AG04450 (cell line): ENCODE measurements at regions not wholly inside any gene's neighbourhood (a gene's known extent, or its start where the extent isn't known, plus 50 kb on each side); places are given as distances from the start of the nearest gene placed in this dataset.

ENCODE experiments used
- CTCF ChIA-PET: fragments of 300-600, 350-600 bp; formaldehyde crosslinking; extraction: SDS; loops from one replicate; lab custom pipeline; 2022; ENCODE audit warnings: antibody characterized with exemption, inconsistent platforms; lab: Charles Lee
- POLR2A ChIA-PET: fragments of 350-600 bp; formaldehyde crosslinking; extraction: SDS; loops from one replicate; lab custom pipeline; 2021; ENCODE audit warnings: antibody characterized with exemption, inconsistent platforms; lab: Yijun Ruan, JAX
- DNase-seq: peaks from one replicate; pipeline ENCODE4 v3.0.0-alpha.2; 2011; ENCODE audit warnings: low read depth, low spot score
- H3K27ac ChIP-seq: one replicate; pipeline ENCODE4 v1.5.1; 2012; ENCODE audit warnings: low read depth, low read length, control low read depth
- H3K27me3 ChIP-seq: one replicate; pipeline ENCODE4 v1.6.0; 2012; ENCODE audit warnings: low read length; ENCODE audit not compliant: control insufficient read depth, insufficient read depth
- H3K4me3 ChIP-seq: 2 replicates; pipeline ENCODE4 v1.5.1; 2011; ENCODE audit warnings: mild to moderate bottlenecking, low read depth, low read length, control low read depth
- H3K9me3 ChIP-seq: 2 replicates; pipeline ENCODE4 v1.5.1; 2012; ENCODE audit warnings: low read length; ENCODE audit not compliant: control insufficient read depth, insufficient read depth
- CTCF ChIP-seq: IDR thresholded peaks from 2 replicates; pipeline ENCODE4 v1.5.1; 2011; ENCODE audit warnings: low read depth, low read length, control low read depth, inconsistent platforms

- H3K27ac ChIP-seq: no peak overlapping the region
- ChIA-PET CTCF (interaction anchor here (0.6 kb wide), 1 partner anchor 75 kb away, joined by 3 read pairs; no protein-coding TSS in a partner anchor), POLR2A (no interaction called here)
- no peak for DNase-seq
- H3K27me3 ChIP-seq: no peaks in the 10 kb centered on the region
- no peak overlapping the region for H3K4me3 ChIP-seq
- no peak for TF ChIP-seq CTCF
- peaks cover 11% of the 10 kb centered on the region for H3K9me3 ChIP-seq
Observed at GRCh38 chr9:80208696-80209095, 636.9 kb downstream of the TLE4 start.

- no peak for TF ChIP-seq CTCF
- Histone ChIP-seq H3K27ac (no peak overlapping the region), H3K4me3 (no peak overlapping the region), H3K9me3 (peaks cover 4% of the 10 kb centered on the region; the same call in 1 of the 2 replicates), H3K27me3 (no peaks in the 10 kb centered on the region)
- CTCF ChIA-PET: no interaction called here
- no peak for DNase-seq
- POLR2A ChIA-PET: no interaction called here
Observed at GRCh38 chr9:80204054-80204453, 632.3 kb downstream of the TLE4 start.

- no peak for TF ChIP-seq CTCF
- peak; percentile 33 for DNase-seq
- Histone ChIP-seq H3K4me3 (no peak overlapping the region), H3K27me3 (no peaks in the 10 kb centered on the region), H3K27ac (no peak overlapping the region), H3K9me3 (peaks cover 4% of the 10 kb centered on the region; the same call in 1 of the 2 replicates)
- ChIA-PET POLR2A (no interaction called here), CTCF (no interaction called here)
Observed at GRCh38 chr9:80197661-80198060, 625.9 kb downstream of the TLE4 start.

- POLR2A ChIA-PET: no interaction called here
- no peaks in the 10 kb centered on the region for H3K9me3 ChIP-seq
- H3K27me3 ChIP-seq: no peaks in the 10 kb centered on the region
- CTCF ChIA-PET: no interaction called here
- no peak overlapping the region for H3K27ac ChIP-seq
- TF ChIP-seq CTCF: no peak
- DNase-seq: peak; percentile 13
- H3K4me3 ChIP-seq: no peak overlapping the region
Observed at GRCh38 chr9:80191108-80191507, 619.3 kb downstream of the TLE4 start.

GRCh38 chr9:80188579-80188978, 616.8 kb downstream of the TLE4 start:
- POLR2A ChIA-PET: no interaction called here

More at GRCh38 chr9:80188579-80188978, 616.8 kb downstream of the TLE4 start:
- no peak overlapping the region for H3K27ac ChIP-seq
- no peaks in the 10 kb centered on the region for H3K27me3 ChIP-seq
- peaks cover 7% of the 10 kb centered on the region; the same call in 1 of the 2 replicates for H3K9me3 ChIP-seq
- DNase-seq: no peak
- TF ChIP-seq CTCF: no peak
- no peak overlapping the region for H3K4me3 ChIP-seq
- CTCF ChIA-PET: no interaction called here
